ENCODE measurements at regions not wholly inside any gene's neighbourhood (a gene's known extent, or its start where the extent isn't known, plus 50 kb on each side); places are given as distances from the start of the nearest gene placed in this dataset.
"Not testable (repeated sequence)": the region's sequence is repeated elsewhere in the genome, so short reads cannot be mapped to it uniquely, and the experiment has no call there.

DNA sequence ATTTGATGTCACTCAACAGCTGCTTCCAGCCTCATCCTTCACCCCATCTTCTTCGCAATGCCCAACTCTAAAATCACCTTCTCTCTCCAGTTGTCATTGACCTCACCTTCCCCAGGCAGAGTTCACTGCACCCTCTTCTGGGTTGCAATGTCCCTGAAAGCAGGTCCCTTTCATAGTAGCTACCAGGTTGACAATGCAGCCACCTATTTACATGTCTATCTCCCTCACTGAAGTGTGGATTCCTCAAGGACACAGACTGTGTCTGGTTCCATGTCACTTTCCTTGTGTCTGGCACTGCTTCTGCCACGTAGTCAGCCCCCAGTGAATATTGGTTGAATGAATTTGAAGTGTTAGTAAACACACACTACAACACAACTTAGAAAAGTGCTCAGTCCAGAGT, 445.5 kb upstream of the WWC1 start:
- FAIRE-seq (no peak), DNase-seq (ENCODE audit: extremely low spot score, insufficient read length, low read depth) (no peak)

DNA sequence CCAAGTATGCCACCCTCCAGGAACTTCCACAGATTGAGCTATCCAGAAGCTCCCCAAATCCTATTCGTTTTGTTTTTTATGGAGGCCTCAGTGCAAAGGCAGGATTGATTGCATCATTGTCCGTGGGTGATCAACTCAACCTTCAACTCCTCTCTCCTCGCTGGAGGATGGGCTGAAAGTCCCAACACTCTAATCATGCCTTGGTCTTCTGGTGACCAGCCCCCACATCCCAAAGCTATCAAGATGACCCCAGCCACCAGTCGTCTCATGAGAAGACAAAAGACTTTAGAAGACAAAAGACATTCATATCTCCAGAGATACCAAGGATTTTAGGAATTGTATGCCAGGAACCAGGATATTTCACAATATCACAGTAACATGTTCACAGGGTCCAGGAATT, 441.6 kb upstream of the WWC1 start:
- FAIRE-seq, result no peak
- no peak for DNase-seq (ENCODE audit: extremely low spot score, insufficient read length, low read depth)

- FAIRE-seq (no peak), DNase-seq (ENCODE audit: extremely low spot score, insufficient read length, low read depth) (no peak)
Observed at GRCh38 chr5:167850911-167851310, 440.5 kb upstream of the WWC1 start.

GRCh38 chr5:167851416-167851815, 440.0 kb upstream of the WWC1 start:
- DNase-seq (ENCODE audit: extremely low spot score, insufficient read length, low read depth) (no peak), FAIRE-seq (no peak)

GRCh38 chr5:167852515-167852914, 438.9 kb upstream of the WWC1 start:
- no peak for FAIRE-seq

DNA sequence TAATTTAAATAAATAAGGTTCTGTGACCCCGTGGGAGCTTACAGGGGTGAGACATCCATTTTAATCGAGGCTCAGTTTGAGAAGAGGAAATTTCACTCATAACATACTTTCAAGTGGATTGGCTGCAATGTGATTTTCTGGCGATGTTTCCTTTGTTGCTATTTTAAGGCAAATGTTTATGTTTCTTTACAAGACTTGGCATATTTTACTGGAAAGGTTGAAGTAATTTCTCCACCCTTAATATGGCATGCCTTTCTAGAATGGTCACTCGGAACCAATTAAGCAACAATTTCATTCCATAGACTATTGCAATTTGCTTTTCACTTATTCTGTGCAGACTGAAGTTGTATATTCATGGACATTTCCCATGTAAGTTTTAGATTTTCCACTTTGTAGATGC, 438.0 kb upstream of the WWC1 start:
- FAIRE-seq (no peak), DNase-seq (ENCODE audit: extremely low spot score, insufficient read length, low read depth) (no peak)

More at GRCh38 chr5:167852515-167852914, 438.9 kb upstream of the WWC1 start:
- no peak for DNase-seq (ENCODE audit: extremely low spot score, insufficient read length, low read depth)

- no peak for FAIRE-seq
Observed at GRCh38 chr5:167855818-167856217, 435.6 kb upstream of the WWC1 start.

GRCh38 chr5:167857321-167857720, 434.1 kb upstream of the WWC1 start:
- FAIRE-seq, result no peak
- DNase-seq (ENCODE audit: extremely low spot score, insufficient read length, low read depth), result no peak

More at GRCh38 chr5:167855818-167856217, 435.6 kb upstream of the WWC1 start:
- no peak for DNase-seq (ENCODE audit: extremely low spot score, insufficient read length, low read depth)

DNA sequence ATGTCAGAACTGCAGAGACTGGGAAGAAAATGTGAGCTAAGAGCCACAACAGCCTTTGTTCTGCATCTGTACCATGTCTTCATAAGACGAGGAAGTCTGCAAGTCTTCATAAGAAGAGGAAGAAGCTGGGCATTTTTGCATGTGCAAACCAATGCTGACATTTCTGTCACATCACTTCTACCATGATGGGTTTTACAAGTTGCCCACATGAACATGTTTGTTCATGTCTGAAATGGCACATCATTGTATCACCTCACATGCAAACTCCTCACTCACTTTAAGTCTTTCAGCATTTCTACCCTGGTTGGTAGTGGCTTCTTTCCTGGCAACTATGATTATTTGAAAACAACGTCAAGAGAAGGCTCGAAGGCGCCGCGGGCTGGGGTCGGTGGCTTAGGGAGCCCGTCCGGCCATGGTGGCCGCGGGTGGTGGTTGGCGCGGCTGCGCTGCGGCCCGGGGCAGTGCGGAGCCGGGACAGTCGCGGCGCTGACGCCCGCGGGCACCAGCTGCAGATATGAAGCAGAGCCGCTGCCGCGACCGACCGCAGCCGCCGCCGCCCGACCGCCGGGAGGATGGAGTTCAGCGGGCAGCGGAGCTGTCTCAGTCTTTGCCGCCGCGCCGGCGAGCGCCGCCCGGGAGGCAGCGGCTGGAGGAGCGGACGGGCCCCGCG, 433.1 kb upstream of the WWC1 start:
- not testable (repeated sequence) for FAIRE-seq; DNase-seq (ENCODE audit: extremely low spot score, insufficient read length, low read depth)

- FAIRE-seq (no peak), DNase-seq (ENCODE audit: extremely low spot score, insufficient read length, low read depth) (no peak)
Observed at GRCh38 chr5:167861129-167861927, 430.1 kb upstream of the WWC1 start.

GRCh38 chr5:167861928-167862426, 429.5 kb upstream of the WWC1 start:
- FAIRE-seq, result no peak
- no peak for DNase-seq (ENCODE audit: extremely low spot score, insufficient read length, low read depth)

DNA sequence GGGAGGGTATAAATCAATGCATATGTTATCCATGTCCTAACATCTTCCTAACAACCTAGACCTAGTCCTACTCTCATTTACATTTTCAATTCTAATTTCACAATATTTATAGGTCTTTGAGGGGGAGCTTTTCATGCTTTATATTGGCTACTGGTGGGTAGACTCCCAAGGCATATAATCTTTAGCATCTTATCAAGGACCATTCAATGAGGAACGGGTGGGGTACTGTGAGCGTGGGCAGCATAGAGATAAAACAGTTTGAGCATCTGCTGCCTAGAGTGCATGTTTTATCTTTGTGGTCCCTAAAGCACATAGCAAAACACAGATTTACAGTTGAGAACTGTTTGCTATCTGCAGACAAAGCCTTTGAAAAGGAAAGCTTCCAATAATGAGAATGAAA, 427.6 kb upstream of the WWC1 start:
- DNase-seq (ENCODE audit: extremely low spot score, insufficient read length, low read depth) (no peak), FAIRE-seq (no peak)

DNA sequence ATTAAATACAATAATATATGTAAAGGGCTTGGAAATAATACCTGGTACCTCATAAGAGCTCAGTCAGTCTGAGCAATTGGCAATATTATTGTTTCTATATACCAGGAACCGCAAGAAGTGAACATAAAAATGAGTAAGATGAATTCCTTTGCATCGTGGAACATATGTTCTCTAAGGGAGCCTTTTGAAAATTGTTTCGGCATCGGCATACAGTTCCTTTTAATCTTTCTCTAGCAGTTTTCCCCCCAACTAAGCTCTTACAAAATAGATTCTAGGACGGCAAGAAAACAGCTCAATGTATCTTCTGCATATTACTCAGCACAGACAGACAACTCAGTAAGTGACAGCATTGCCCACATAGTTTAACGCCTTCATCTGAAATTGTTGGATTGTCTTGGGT, 426.6 kb upstream of the WWC1 start:
- FAIRE-seq, result no peak
- DNase-seq (ENCODE audit: extremely low spot score, insufficient read length, low read depth), result no peak

- no peak for FAIRE-seq
- DNase-seq (ENCODE audit: extremely low spot score, insufficient read length, low read depth), result no peak
Observed at GRCh38 chr5:167866797-167867196, 424.6 kb upstream of the WWC1 start.

- no peak for DNase-seq (ENCODE audit: extremely low spot score, insufficient read length, low read depth)
- FAIRE-seq, result no peak
Observed at GRCh38 chr5:167867281-167867680, 424.2 kb upstream of the WWC1 start.

- DNase-seq (ENCODE audit: extremely low spot score, insufficient read length, low read depth) (no peak), FAIRE-seq (no peak)
Observed at GRCh38 chr5:167869125-167869524, 422.3 kb upstream of the WWC1 start.

DNA sequence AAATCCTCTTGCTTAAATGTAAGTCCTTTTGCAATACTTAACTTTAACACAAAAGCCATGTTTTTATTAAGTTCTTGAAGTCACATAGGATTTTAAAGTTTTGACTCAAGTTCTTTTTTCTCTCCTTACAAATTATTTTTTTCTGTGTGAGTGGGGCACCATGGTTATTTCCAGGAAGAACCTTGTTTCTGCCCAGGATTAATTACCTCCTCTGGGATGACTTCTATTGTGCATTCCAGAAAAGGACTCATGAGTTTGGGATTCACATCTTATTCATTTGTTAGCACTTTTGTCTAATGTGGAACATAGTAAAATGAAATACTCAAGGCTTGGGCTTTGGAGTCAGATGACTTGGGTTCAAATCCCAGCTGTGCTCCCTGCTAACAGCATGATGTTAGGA, 421.4 kb upstream of the WWC1 start:
- DNase-seq (ENCODE audit: extremely low spot score, insufficient read length, low read depth) (no peak), FAIRE-seq (no peak)

DNA sequence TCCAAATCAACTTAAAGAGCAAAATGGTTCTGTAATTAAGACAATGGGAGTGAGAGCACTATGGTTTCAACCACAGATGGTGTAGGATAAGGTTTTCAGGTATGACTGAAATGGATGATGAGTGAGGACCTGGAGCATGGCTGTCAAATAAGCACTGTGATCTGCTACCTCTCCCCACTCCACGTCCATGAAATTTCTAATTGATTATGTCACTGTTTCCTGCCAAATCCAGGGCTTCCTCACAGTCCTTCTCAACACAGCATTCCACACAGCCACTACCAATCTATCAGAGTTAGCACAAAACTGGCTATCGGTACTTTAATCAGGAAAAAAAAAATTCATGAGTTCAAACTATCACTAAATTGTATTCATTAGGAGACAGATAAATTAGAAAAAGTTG, 420.4 kb upstream of the WWC1 start:
- FAIRE-seq (no peak), DNase-seq (ENCODE audit: extremely low spot score, insufficient read length, low read depth) (no peak)

DNA sequence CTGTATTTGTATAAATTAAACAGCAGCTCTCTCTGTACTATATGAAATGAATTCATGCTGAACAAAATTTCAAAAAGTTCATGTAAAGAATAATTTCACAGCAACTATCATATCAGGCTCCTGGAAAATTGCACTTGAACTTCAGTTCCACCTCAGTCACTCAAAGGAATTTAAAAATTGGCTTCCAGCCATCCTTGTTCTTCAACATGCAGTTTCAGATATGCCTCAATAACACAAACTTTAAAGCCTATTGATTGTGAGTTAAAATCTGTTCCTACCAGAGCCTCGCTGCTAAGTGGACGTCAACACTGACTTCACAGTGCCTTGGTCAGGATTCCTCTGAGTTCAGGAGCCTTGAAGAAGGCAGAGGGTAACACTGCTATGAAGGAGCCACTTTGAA, 418.7 kb upstream of the WWC1 start:
- FAIRE-seq (no peak), DNase-seq (ENCODE audit: extremely low spot score, insufficient read length, low read depth) (no peak)

- DNase-seq (ENCODE audit: extremely low spot score, insufficient read length, low read depth) (no peak), FAIRE-seq (no peak)
Observed at GRCh38 chr5:167877114-167877722, 414.2 kb upstream of the WWC1 start.

DNA sequence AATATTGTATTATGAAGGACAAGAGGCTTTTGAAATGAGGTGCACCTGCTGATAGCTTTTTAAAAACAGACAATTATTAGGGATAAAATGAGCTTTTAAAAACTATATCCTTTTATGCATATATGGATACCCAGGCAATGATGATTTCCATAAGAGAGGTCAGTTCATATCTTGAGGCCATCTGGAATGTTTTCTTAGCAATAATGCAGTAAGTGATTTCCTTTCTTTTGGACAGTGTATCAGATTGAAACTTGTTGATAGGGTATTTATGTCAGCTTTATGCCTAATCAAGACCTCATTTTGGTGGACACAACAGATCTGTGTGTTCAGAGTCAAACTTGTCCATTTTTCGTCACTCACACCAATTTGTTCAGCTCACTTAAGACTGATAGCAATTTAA, 413.5 kb upstream of the WWC1 start:
- DNase-seq (ENCODE audit: extremely low spot score, insufficient read length, low read depth), result no peak
- FAIRE-seq, result no peak

All from GM18507 (cell line).